MM.1S (cell line): ENCODE measurements at regions not wholly inside any gene's neighbourhood (a gene's known extent, or its start where the extent isn't known, plus 50 kb on each side); places are given as distances from the start of the nearest gene placed in this dataset.

Experiments
- DNase-seq: peaks from one replicate; pipeline ENCODE4 v3.0.0-alpha.2; 2015
- H2AFZ ChIP-seq: fragments of 300-600 bp; sonication (generic); 2 replicates; pipeline ENCODE4 v1.6.0; 2016; ENCODE audit warnings: antibody characterized with exemption, low read length
- H3F3A ChIP-seq: fragments of 300-600 bp; sonication (generic); 2 replicates; pipeline ENCODE4 v1.6.1; 2016; ENCODE audit warnings: mild to moderate bottlenecking, antibody characterized with exemption, low read length, moderate library complexity, mixed read lengths; ENCODE audit not compliant: insufficient read depth
- H3K27ac ChIP-seq: fragments of 300-600 bp; sonication (generic); 2 replicates; pipeline ENCODE4 v1.5.1; 2016; ENCODE audit warnings: mild to moderate bottlenecking, low read length
- H3K27me3 ChIP-seq: fragments of 300-600 bp; sonication (generic); replicated peaks from 2 replicates; pipeline ENCODE4 v1.6.0; 2016; ENCODE audit warnings: low read length; ENCODE audit not compliant: insufficient read depth
- H3K36me3 ChIP-seq: fragments of 300-600 bp; sonication (generic); replicated peaks from 2 replicates; pipeline ENCODE4 v1.6.1; 2016; ENCODE audit warnings: mild to moderate bottlenecking, low read length, mixed read lengths; ENCODE audit not compliant: insufficient read depth
- H3K4me1 ChIP-seq: fragments of 300-600 bp; sonication (generic); 2 replicates; pipeline ENCODE4 v1.6.1; 2016; ENCODE audit warnings: low read length, mixed read lengths
- H3K4me2 ChIP-seq: fragments of 300-600 bp; sonication (generic); 2 replicates; pipeline ENCODE4 v1.6.0; 2016; ENCODE audit warnings: low read depth, low read length
- H3K4me3 ChIP-seq: fragments of 300-600 bp; sonication (generic); 2 replicates; pipeline ENCODE4 v1.5.1; 2016; ENCODE audit warnings: low read length, mixed read lengths
- H3K79me2 ChIP-seq: fragments of 300-600 bp; sonication (generic); 2 replicates; pipeline ENCODE4 v1.6.1; 2016; ENCODE audit warnings: mixed run types, low read length, mixed read lengths
- H3K9ac ChIP-seq: fragments of 300-600 bp; sonication (generic); 2 replicates; pipeline ENCODE4 v1.6.1; 2016; ENCODE audit warnings: low read length, mixed read lengths
- H3K9me2 ChIP-seq: fragments of 300-600 bp; sonication (generic); replicated peaks from 2 replicates; pipeline ENCODE4 v1.6.1; 2016; ENCODE audit warnings: mild to moderate bottlenecking, low read length, mixed read lengths; ENCODE audit not compliant: insufficient read depth
- H3K9me3 ChIP-seq: fragments of 300-600 bp; sonication (generic); replicated peaks from 2 replicates; pipeline ENCODE4 v1.6.1; 2016; ENCODE audit warnings: mild to moderate bottlenecking, low read length, mixed read lengths; ENCODE audit not compliant: insufficient read depth
- H4K20me1 ChIP-seq: fragments of 300-600 bp; sonication (generic); 2 replicates; pipeline ENCODE4 v1.6.1; 2016; ENCODE audit warnings: mild to moderate bottlenecking, low read length, moderate library complexity, mixed read lengths; ENCODE audit not compliant: insufficient read depth
- EZH2 ChIP-seq: fragments of 300-600 bp; sonication (generic); optimal IDR thresholded peaks from 2 replicates; pipeline ENCODE3; 2017; ENCODE audit warnings: low read depth, mild to moderate bottlenecking, antibody characterized with exemption, low read length, mixed read lengths
- EZH2phosphoT487 ChIP-seq: fragments of 300-600 bp; sonication (generic); IDR thresholded peaks from 2 replicates; pipeline ENCODE4 v1.6.1; 2018; ENCODE audit warnings: antibody characterized with exemption, low read length
- TF ChIP-seq, protein P1 (sequence below): fragments of 300-600 bp; sonication (generic); IDR thresholded peaks from 2 replicates; pipeline ENCODE4 v1.5.1; 2016; ENCODE audit warnings: antibody characterized with exemption, low read length, mixed read lengths

DNA sequence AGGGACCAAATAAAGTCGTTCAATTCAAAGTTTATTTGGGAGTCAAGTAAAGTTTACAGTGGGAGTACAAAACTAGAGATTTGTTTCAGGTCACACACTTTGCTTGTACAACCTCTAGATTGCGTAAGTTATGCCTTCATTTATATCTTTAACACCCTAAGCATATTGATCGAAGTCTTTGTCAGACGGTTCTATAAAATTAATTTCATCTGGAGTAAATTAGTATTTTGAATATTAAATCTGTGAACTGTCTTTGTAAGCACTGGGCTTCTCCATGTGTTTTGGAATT is 119.7 kb downstream of the ACAA2 start:
- H3K9ac ChIP-seq, result no peak overlapping the region
- no peaks in the 10 kb centered on the region for H3K36me3 ChIP-seq
- H3K4me2 ChIP-seq, result no peak overlapping the region
- H4K20me1 ChIP-seq, result no peaks in the 10 kb centered on the region
- no peaks in the 10 kb centered on the region for H3K9me3 ChIP-seq
- no peak overlapping the region for H2AFZ ChIP-seq
- TF ChIP-seq, protein P1, sequence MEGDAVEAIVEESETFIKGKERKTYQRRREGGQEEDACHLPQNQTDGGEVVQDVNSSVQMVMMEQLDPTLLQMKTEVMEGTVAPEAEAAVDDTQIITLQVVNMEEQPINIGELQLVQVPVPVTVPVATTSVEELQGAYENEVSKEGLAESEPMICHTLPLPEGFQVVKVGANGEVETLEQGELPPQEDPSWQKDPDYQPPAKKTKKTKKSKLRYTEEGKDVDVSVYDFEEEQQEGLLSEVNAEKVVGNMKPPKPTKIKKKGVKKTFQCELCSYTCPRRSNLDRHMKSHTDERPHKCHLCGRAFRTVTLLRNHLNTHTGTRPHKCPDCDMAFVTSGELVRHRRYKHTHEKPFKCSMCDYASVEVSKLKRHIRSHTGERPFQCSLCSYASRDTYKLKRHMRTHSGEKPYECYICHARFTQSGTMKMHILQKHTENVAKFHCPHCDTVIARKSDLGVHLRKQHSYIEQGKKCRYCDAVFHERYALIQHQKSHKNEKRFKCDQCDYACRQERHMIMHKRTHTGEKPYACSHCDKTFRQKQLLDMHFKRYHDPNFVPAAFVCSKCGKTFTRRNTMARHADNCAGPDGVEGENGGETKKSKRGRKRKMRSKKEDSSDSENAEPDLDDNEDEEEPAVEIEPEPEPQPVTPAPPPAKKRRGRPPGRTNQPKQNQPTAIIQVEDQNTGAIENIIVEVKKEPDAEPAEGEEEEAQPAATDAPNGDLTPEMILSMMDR, result no peak
- no peak for TF ChIP-seq EZH2phosphoT487
- no peak for TF ChIP-seq EZH2
- no peaks in the 10 kb centered on the region for H3K4me1 ChIP-seq
- H3K27ac ChIP-seq, result no peak overlapping the region
- no peaks in the 10 kb centered on the region for H3K79me2 ChIP-seq
- no peaks in the 10 kb centered on the region for H3K27me3 ChIP-seq
- H3F3A ChIP-seq, result no peaks in the 10 kb centered on the region
- no peak overlapping the region for H3K4me3 ChIP-seq
- no peaks in the 10 kb centered on the region for H3K9me2 ChIP-seq
- DNase-seq, result no peak

DNA sequence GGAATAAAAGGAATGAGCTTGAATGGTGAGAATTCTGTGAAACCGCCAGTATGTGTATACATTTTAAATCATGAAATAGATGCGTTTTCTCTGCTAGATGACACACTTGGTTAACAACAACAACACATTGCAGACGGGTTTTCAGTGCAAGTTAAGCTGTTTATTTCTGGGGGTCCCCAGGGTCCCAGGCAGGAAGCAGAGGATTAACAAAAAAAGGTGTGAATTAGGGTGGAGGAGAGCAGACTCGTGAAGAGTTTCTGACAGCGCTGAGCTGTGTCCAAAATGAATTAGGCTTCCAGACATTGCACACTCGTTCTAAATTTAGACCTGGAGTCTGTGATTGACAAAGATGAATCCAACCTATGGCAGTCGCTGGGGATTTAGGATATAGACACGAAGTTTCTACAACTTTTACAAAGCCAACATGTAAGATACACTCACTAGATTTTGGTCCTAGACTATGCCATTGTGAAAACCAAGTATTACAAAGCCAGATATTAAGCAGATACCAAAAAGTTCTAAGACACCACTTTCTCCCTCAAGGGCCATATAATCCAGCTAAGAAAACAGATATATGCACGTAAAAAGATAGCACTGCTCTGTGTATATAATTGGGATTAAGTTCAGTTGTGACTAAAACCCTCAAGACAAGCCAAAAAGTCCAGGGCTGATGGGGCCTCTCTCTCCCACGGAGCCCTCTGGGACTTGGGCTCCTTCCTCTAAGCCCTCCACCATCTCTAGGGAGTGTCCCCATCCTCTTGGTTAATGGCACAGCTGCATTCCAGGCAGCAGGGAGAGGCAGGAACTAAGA is 120.2 kb downstream of the ACAA2 start:
- Histone ChIP-seq H3K4me1 (no peaks in the 10 kb centered on the region), H2AFZ (no peak overlapping the region), H3K79me2 (no peaks in the 10 kb centered on the region), H3K9me2 (no peaks in the 10 kb centered on the region), H3K4me2 (no peak overlapping the region), H3F3A (no peaks in the 10 kb centered on the region), H3K36me3 (no peaks in the 10 kb centered on the region), H3K9ac (no peak overlapping the region), H3K27me3 (no peaks in the 10 kb centered on the region), H3K4me3 (no peak overlapping the region), H4K20me1 (no peaks in the 10 kb centered on the region), H3K9me3 (no peaks in the 10 kb centered on the region), H3K27ac (no peak overlapping the region)
- TF ChIP-seq, protein P1, result no peak
- no peak for TF ChIP-seq EZH2
- no peak for TF ChIP-seq EZH2phosphoT487
- no peak for DNase-seq

DNA sequence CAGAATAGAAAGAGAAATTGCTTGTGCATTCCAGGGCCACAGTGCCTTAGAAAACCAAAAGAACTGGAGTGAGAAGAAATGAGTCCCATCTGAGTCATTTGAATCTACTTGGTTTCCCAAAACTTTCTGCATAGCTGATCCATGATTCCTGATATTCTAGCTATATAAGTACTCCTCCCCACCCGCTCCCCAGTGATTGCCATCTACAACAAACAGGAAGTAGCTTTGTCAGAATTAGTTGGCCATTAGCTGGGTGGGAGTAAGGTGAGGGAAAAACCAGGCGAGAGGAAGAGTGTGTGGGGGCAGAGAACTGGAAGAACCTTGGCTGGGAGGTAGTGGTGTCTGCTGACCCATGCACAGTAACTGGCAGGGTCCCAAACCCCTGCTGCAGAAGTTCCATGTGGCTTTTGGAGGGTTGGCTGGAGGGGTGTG is 122.1 kb downstream of the ACAA2 start:
- Histone ChIP-seq H2AFZ (no peak overlapping the region), H4K20me1 (no peaks in the 10 kb centered on the region), H3F3A (no peaks in the 10 kb centered on the region), H3K9me3 (no peaks in the 10 kb centered on the region), H3K36me3 (no peaks in the 10 kb centered on the region), H3K9ac (no peak overlapping the region), H3K4me2 (no peak overlapping the region), H3K79me2 (no peaks in the 10 kb centered on the region), H3K4me1 (no peaks in the 10 kb centered on the region), H3K27ac (no peak overlapping the region), H3K27me3 (no peaks in the 10 kb centered on the region), H3K4me3 (no peak overlapping the region), H3K9me2 (no peaks in the 10 kb centered on the region)
- DNase-seq, result no peak
- TF ChIP-seq EZH2 (no peak), EZH2phosphoT487 (no peak)
- TF ChIP-seq, protein P1, result no peak
